C4-2B (cell line): ENCODE measurements at regions not wholly inside any gene's neighbourhood (a gene's known extent, or its start where the extent isn't known, plus 50 kb on each side); places are given as distances from the start of the nearest gene placed in this dataset.

Experiments
- ZFX ChIP-seq: fragments of 450-650 bp; IDR thresholded peaks from 2 replicates; pipeline ENCODE4 v1.6.1; 2017
- TF ChIP-seq, protein P1 (sequence below): fragments of 450-650 bp; conservative IDR thresholded peaks from 2 replicates; pipeline ENCODE4 v1.5.1; 2017; ENCODE audit warnings: mild to moderate bottlenecking

DNA sequence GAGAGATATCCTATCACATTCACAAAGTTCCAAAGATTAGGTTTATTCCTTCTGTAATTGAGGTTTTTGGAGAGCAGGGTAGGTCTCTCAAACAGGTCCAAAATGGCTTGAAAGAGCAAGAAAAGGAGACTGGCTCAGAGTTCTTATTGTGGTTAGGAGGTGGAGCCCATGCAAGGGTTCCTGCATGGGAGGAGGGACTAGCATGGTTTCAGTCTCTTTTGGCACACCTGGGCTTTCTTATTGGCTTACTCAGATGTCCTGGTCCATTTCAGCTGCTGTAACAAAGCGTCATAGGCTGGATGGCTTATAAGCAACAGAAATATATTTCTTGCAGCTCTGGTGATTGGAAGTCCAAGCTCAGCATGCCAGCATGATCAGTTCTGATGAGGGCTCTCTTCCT lies 493.1 kb downstream of the REEP3 start:
- TF ChIP-seq, protein P1, sequence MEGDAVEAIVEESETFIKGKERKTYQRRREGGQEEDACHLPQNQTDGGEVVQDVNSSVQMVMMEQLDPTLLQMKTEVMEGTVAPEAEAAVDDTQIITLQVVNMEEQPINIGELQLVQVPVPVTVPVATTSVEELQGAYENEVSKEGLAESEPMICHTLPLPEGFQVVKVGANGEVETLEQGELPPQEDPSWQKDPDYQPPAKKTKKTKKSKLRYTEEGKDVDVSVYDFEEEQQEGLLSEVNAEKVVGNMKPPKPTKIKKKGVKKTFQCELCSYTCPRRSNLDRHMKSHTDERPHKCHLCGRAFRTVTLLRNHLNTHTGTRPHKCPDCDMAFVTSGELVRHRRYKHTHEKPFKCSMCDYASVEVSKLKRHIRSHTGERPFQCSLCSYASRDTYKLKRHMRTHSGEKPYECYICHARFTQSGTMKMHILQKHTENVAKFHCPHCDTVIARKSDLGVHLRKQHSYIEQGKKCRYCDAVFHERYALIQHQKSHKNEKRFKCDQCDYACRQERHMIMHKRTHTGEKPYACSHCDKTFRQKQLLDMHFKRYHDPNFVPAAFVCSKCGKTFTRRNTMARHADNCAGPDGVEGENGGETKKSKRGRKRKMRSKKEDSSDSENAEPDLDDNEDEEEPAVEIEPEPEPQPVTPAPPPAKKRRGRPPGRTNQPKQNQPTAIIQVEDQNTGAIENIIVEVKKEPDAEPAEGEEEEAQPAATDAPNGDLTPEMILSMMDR = no peak
- TF ChIP-seq ZFX = no peak
